Limb (tissue), 2 donors: ENCODE measurements at regions not wholly inside any gene's neighbourhood (a gene's known extent, or its start where the extent isn't known, plus 50 kb on each side); places are given as distances from the start of the nearest gene placed in this dataset.
A peak's percentile ranks its signal among the peaks of the same experiment; 100 is the strongest.

ENCODE experiments used
- DNase-seq, 2 donors: peaks; one replicate each; pipeline ENCODE4 v3.0.0-alpha.2; 2016; ENCODE audit errors: extremely low spot score in 2 of 2

- DNase-seq, result peak; percentile 70 to 73
Measured at GRCh38 chr12:115709540-115710011, 567.9 kb downstream of the MED13L start.

- DNase-seq, result no peak
Measured at GRCh38 chr12:115708801-115709200, 568.7 kb downstream of the MED13L start.

- DNase-seq, result no peak
Measured at GRCh38 chr12:115700896-115701465, 576.5 kb downstream of the MED13L start.

- DNase-seq, result no peak
Measured at GRCh38 chr12:115700081-115700480, 577.4 kb downstream of the MED13L start.

GRCh38 chr12:115698257-115698656 lies 579.2 kb downstream of the MED13L start:
- no peak for DNase-seq

- DNase-seq, result no peak
Measured at GRCh38 chr12:115697340-115697739, 580.2 kb downstream of the MED13L start.

- DNase-seq, result no peak
Measured at GRCh38 chr12:115694564-115694963, 582.9 kb downstream of the MED13L start.

GRCh38 chr12:115693970-115694369 lies 583.5 kb downstream of the MED13L start:
- DNase-seq, result no peak

GRCh38 chr12:115691123-115691522 lies 586.4 kb downstream of the MED13L start:
- no peak for DNase-seq

- no peak for DNase-seq
Measured at GRCh38 chr12:115687094-115687493, 590.4 kb downstream of the MED13L start.

- no peak for DNase-seq
Measured at GRCh38 chr12:115683240-115683780, 594.2 kb downstream of the MED13L start.

- DNase-seq, result no peak
Measured at GRCh38 chr12:115680967-115681366, 596.5 kb downstream of the MED13L start.

GRCh38 chr12:115672506-115673080 lies 604.9 kb downstream of the MED13L start:
- no peak for DNase-seq

- no peak for DNase-seq
Measured at GRCh38 chr12:115672086-115672485, 605.4 kb downstream of the MED13L start.

- DNase-seq, result no peak
Measured at GRCh38 chr12:115670869-115671268, 606.6 kb downstream of the MED13L start.

GRCh38 chr12:115667116-115667515 lies 610.4 kb downstream of the MED13L start:
- DNase-seq, result no peak

GRCh38 chr12:115666168-115666567 lies 611.3 kb downstream of the MED13L start:
- DNase-seq, result no peak

- DNase-seq, result peak in 1 of 2 donors; percentile 57
Measured at GRCh38 chr12:115661112-115661511, 616.4 kb downstream of the MED13L start.

GRCh38 chr12:115660211-115660805 lies 617.2 kb downstream of the MED13L start:
- no peak for DNase-seq

- no peak for DNase-seq
Measured at GRCh38 chr12:115659422-115659821, 618.1 kb downstream of the MED13L start.

- no peak for DNase-seq
Measured at GRCh38 chr12:115657081-115658013, 620.1 kb downstream of the MED13L start.

- no peak for DNase-seq
Measured at GRCh38 chr12:115650026-115650425, 627.5 kb downstream of the MED13L start.
